Mesothelial cell of epicardium (in vitro differentiated cells): ENCODE measurements at regions not wholly inside any gene's neighbourhood (a gene's known extent, or its start where the extent isn't known, plus 50 kb on each side); places are given as distances from the start of the nearest gene placed in this dataset.

Experiments used
- DNase-seq, 2 experiments: peaks; one replicate each; pipeline ENCODE4 v3.0.0; 2021; ENCODE audit warnings: low spot score in 2 of 2; ENCODE audit not compliant: unreplicated experiment in 2 of 2
- H3K27ac Mint-ChIP-seq: 2 replicates; pipeline ENCODE4 v1.8.0; 2021; ENCODE audit warnings: mixed read lengths
- H3K27me3 Mint-ChIP-seq: 2 replicates; pipeline ENCODE4 v1.8.0; 2021; ENCODE audit warnings: low read depth, mixed read lengths
- H3K36me3 Mint-ChIP-seq: 2 replicates; pipeline ENCODE4 v1.8.0; 2021; ENCODE audit warnings: mixed read lengths
- H3K4me1 Mint-ChIP-seq: 2 replicates; pipeline ENCODE4 v1.8.0; 2021; ENCODE audit warnings: mixed read lengths
- H3K4me3 Mint-ChIP-seq: 2 replicates; pipeline ENCODE4 v1.8.0; 2021; ENCODE audit warnings: mild to moderate bottlenecking, moderate library complexity, mixed read lengths
- H3K9me3 Mint-ChIP-seq: 2 replicates; pipeline ENCODE4 v1.8.0; 2021; ENCODE audit warnings: mixed read lengths
- CTCF ChIP-seq: fragments of 200-600 bp; sonication (generic); IDR thresholded peaks from one replicate; pipeline ENCODE4 v1.5.0; 2021; ENCODE audit warnings: antibody characterized with exemption; ENCODE audit not compliant: unreplicated experiment

GRCh38 chr17:77796176-77796860 is 162.2 kb upstream of the TNRC6C start:
- no peak for DNase-seq
- Mint-ChIP-seq H3K9me3 (no peaks in the 10 kb centered on the region), H3K4me3 (no peak overlapping the region), H3K4me1 (peaks cover 19% of the 10 kb centered on the region), H3K36me3 (no peaks in the 10 kb centered on the region), H3K27me3 (peaks cover 34% of the 10 kb centered on the region), H3K27ac (no peak overlapping the region)
- TF ChIP-seq CTCF: no peak

DNA sequence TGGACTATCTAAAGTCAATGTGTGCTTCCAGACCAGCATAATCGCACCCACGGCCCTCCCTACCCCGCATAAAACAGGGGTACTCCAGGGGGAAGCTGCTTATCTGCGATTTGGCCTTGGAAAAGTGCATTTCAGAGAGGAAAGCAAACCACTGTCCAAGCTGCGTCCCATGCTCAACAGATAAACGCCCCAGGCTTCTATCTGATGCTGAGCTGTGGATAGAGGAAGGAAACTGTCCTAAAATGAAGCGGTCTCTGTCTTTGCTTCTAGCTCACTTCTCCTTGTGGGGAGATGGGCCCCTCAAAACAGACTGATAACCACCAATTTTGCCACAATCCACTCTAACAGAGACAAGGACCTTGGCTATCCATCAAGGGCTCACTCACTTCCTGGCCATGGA is 160.5 kb upstream of the TNRC6C start:
- no peak for TF ChIP-seq CTCF
- Mint-ChIP-seq H3K4me1 (peaks cover 27% of the 10 kb centered on the region), H3K9me3 (no peaks in the 10 kb centered on the region), H3K4me3 (no peak overlapping the region), H3K27ac (no peak overlapping the region), H3K27me3 (peaks cover 44% of the 10 kb centered on the region), H3K36me3 (no peaks in the 10 kb centered on the region)
- no peak for DNase-seq

GRCh38 chr17:77798481-77798880 is 160.0 kb upstream of the TNRC6C start:
- Mint-ChIP-seq H3K9me3 (no peaks in the 10 kb centered on the region), H3K4me1 (peaks cover 28% of the 10 kb centered on the region), H3K27ac (no peak overlapping the region), H3K27me3 (peaks cover 43% of the 10 kb centered on the region), H3K36me3 (no peaks in the 10 kb centered on the region), H3K4me3 (no peak overlapping the region)
- no peak for DNase-seq
- no peak for TF ChIP-seq CTCF

DNA sequence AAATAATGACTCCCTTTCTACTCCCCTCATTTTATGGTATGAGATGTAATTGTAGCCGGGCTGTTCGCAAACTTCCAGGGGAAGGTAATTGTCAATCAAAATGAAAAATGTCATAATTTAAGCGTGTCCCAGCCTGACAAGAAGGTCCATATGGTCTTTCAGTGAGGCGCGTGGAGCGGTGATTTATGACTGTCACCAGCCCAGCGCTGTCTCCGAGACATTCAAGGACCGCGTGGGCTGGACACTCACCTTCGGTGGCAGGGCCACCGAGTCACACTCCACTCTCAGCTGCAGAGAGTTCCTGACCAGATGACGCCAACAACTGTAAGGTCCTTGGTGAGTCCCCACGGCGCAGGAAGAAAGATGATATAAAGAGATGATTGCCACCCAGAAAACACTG is 157.7 kb upstream of the TNRC6C start:
- H3K4me3 Mint-ChIP-seq: no peak overlapping the region
- H3K36me3 Mint-ChIP-seq: no peaks in the 10 kb centered on the region
- DNase-seq: no peak
- TF ChIP-seq CTCF: no peak
- H3K27ac Mint-ChIP-seq: no peak overlapping the region
- H3K27me3 Mint-ChIP-seq: peaks cover 47% of the 10 kb centered on the region
- peaks cover 22% of the 10 kb centered on the region for H3K4me1 Mint-ChIP-seq
- no peaks in the 10 kb centered on the region for H3K9me3 Mint-ChIP-seq

GRCh38 chr17:77801545-77802332 is 156.8 kb upstream of the TNRC6C start:
- DNase-seq: no peak
- Mint-ChIP-seq H3K27ac (no peak overlapping the region), H3K36me3 (no peaks in the 10 kb centered on the region), H3K4me1 (peaks cover 18% of the 10 kb centered on the region), H3K27me3 (peaks cover 52% of the 10 kb centered on the region), H3K4me3 (no peak overlapping the region), H3K9me3 (no peaks in the 10 kb centered on the region)
- no peak for TF ChIP-seq CTCF
